Left ventricle myocardium inferior (tissue), 1 donor: ENCODE measurements at regions not wholly inside any gene's neighbourhood (a gene's known extent, or its start where the extent isn't known, plus 50 kb on each side); places are given as distances from the start of the nearest gene placed in this dataset.

ENCODE experiments used
- DNase-seq: peaks from one replicate; pipeline ENCODE4 v3.0.0-alpha.2; 2020
- H3K27ac ChIP-seq: fragments of 200-600 bp; replicated peaks from 2 replicates; pipeline ENCODE4 v1.8.0; 2021
- H3K27me3 ChIP-seq: fragments of 200-600 bp; 2 replicates; pipeline ENCODE4 v1.8.0; 2021; ENCODE audit warnings: low read depth
- H3K36me3 ChIP-seq: fragments of 200-600 bp; 2 replicates; pipeline ENCODE4 v1.8.0; 2021
- H3K4me1 ChIP-seq: fragments of 200-600 bp; 2 replicates; pipeline ENCODE4 v1.8.0; 2021
- H3K4me3 ChIP-seq: fragments of 200-600 bp; 2 replicates; pipeline ENCODE4 v1.8.0; 2021; ENCODE audit warnings: mild to moderate bottlenecking, moderate library complexity
- H3K9me3 ChIP-seq: fragments of 200-600 bp; replicated peaks from 2 replicates; pipeline ENCODE4 v1.8.0; 2021
- intact Hi-C: fragments of 100-400 bp; cut with micrococcal nuclease; formaldehyde crosslinking; loops from one replicate; pipeline ENCODE4 v1.11.0; 2022
- TF ChIP-seq, protein P1 (sequence below): fragments of 200-600 bp; IDR thresholded peaks from 2 replicates; pipeline ENCODE4 v1.8.0; 2021; ENCODE audit warnings: antibody characterized with exemption, mild to moderate bottlenecking, borderline replicate concordance
- donor health status: DM: no; HTN: yes; CAD: no; lungs with severe emphysema.

DNA sequence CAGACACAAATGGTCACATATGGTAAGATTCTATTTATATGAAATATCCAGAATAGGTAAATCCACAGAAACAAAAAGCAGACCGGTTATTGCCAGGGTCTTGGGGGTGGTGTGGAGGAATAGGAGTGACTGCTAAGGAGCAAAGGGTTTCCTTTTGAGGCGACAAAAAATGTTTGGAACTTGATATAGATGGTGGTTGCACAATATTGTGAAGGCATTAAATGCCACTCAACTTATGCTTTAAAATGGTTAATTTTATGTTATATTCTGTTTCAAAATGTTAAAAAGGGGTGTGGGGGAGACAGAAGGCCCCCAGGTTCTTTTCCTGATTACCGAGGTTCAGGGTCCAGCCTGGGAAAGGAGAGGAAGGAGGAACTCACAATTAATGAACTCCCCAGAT is 304.4 kb downstream of the RRAGC start:
- intact Hi-C loops = no loop called here
- Histone ChIP-seq H3K36me3 (no peaks in the 10 kb centered on the region), H3K4me3 (no peak overlapping the region), H3K27me3 (peaks cover 50% of the 10 kb centered on the region), H3K9me3 (no peaks in the 10 kb centered on the region), H3K27ac (no peak overlapping the region), H3K4me1 (peaks cover 11% of the 10 kb centered on the region)
- no peak for DNase-seq
- TF ChIP-seq, protein P1, sequence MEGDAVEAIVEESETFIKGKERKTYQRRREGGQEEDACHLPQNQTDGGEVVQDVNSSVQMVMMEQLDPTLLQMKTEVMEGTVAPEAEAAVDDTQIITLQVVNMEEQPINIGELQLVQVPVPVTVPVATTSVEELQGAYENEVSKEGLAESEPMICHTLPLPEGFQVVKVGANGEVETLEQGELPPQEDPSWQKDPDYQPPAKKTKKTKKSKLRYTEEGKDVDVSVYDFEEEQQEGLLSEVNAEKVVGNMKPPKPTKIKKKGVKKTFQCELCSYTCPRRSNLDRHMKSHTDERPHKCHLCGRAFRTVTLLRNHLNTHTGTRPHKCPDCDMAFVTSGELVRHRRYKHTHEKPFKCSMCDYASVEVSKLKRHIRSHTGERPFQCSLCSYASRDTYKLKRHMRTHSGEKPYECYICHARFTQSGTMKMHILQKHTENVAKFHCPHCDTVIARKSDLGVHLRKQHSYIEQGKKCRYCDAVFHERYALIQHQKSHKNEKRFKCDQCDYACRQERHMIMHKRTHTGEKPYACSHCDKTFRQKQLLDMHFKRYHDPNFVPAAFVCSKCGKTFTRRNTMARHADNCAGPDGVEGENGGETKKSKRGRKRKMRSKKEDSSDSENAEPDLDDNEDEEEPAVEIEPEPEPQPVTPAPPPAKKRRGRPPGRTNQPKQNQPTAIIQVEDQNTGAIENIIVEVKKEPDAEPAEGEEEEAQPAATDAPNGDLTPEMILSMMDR = no peak

DNA sequence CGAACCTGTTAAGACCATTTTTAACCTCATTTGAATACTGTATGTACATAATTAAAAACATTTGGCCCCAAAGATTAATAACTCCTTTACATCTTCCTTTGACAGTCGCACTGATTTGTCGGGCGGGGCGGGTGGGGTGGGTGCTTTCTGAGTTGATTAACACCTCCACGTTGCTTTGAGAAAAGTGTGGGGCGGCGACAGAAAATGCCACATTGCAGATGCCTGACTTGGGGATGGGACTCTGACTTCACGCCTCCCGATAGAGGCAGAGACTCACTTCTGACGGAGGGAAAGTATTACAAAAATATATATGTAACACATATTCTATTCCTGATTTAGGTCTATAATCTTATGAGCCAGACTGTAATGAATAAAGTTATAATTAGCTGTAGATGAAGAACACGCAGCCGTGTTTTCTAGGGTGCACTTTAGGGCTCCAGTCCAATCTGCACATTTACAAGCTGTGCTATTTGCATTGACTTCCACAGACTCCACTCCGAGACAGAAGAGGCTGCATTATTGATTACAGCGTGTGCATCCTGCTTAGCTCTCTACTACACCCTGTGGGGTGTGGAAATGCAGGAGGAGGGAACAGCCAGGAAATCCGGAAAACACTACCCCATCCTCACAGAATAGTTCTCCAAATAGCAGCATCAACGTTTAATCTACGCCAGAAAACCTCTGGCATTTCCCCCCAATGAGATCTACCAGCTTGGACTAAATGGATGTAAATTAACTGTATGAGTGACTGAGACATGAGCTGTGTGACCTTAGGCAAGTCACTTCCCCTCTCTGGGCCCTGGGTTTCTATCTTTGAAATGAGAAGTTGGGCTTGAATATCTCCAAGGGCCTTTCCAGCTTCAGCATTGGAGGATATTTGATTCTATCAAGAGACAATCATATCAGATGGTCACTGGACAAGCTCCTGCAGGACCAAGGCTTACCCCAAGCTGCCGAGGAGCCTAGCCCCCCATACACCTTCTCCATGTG is 308.0 kb downstream of the RRAGC start:
- intact Hi-C loops = no loop called here
- no peak for DNase-seq
- H3K36me3 ChIP-seq = no peaks in the 10 kb centered on the region
- no peak overlapping the region for H3K27ac ChIP-seq
- peaks cover 66% of the 10 kb centered on the region for H3K27me3 ChIP-seq
- H3K4me3 ChIP-seq = no peak overlapping the region
- TF ChIP-seq, protein P1 = no peak
- no peaks in the 10 kb centered on the region for H3K9me3 ChIP-seq
- H3K4me1 ChIP-seq = no peaks in the 10 kb centered on the region

DNA sequence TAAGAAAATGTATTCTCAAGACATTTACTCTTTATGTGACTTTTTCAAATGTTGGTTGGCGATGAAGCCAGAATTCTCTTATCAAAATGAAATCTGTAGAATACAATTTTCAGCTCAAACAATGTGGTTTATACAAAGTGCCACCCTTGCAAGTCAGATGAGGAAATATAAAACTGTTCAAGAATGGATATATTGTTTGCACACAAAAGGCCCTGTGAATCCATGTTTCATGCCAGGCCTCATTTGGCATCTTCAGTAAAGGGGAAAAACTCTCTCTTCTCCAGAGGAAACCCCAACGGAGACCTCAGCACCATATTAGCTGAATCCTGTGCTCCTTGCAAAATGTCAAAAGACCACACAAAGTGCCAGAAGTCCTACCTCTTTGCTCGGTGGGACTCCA is 310.4 kb downstream of the RRAGC start:
- TF ChIP-seq, protein P1 = no peak
- intact Hi-C loops = no loop called here
- Histone ChIP-seq H3K36me3 (no peaks in the 10 kb centered on the region), H3K9me3 (no peaks in the 10 kb centered on the region), H3K27me3 (peaks cover 83% of the 10 kb centered on the region), H3K4me1 (no peaks in the 10 kb centered on the region), H3K27ac (no peak overlapping the region), H3K4me3 (no peak overlapping the region)
- DNase-seq = no peak

DNA sequence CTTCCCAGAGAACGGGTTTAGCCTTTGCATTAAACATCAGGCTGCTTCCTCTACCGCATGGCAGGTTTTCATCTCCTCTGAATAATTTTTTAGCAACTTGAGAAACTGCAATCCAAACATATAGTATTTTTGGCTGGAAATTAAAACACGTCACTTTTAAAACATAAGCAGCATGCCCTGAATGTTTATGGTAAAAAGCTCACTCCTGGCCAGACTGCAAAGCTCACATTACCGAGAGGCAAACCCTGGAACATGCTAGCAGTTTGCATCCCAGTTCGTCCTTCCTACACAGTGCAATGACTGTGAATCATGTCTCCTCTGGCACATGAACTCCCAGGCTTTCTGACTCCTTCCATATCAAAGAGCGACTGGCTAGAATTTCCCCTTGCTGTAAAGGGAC is 312.3 kb downstream of the RRAGC start:
- no peak overlapping the region for H3K4me3 ChIP-seq
- H3K27me3 ChIP-seq = peaks cover 84% of the 10 kb centered on the region
- DNase-seq = no peak
- H3K9me3 ChIP-seq = no peaks in the 10 kb centered on the region
- H3K27ac ChIP-seq = no peak overlapping the region
- intact Hi-C loops = no loop called here
- no peaks in the 10 kb centered on the region for H3K36me3 ChIP-seq
- H3K4me1 ChIP-seq = no peaks in the 10 kb centered on the region
- TF ChIP-seq, protein P1 = no peak

DNA sequence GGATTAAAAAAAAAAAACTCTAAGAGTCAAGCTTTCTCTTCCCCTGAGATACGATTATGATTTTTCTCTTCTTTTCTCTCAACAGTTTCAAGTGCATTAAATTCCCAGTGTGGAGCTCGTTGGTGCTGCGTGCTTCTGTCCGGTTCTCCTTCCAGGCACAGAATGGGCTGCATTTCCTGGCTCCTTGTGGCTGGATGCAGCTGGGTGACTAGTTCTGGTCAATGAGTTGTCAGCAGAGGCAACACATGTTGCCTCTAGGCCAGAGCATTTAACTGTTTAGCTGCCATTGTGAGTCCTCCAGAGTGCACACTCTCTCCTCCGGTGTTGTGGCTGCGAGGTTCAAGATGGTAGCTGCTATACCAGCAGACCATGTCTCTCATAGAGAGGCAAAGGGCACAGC is 312.9 kb downstream of the RRAGC start:
- no peaks in the 10 kb centered on the region for H3K36me3 ChIP-seq
- DNase-seq = no peak
- intact Hi-C loops = no loop called here
- H3K27me3 ChIP-seq = peaks cover 84% of the 10 kb centered on the region
- no peak overlapping the region for H3K4me3 ChIP-seq
- TF ChIP-seq, protein P1 = no peak
- no peaks in the 10 kb centered on the region for H3K9me3 ChIP-seq
- no peak overlapping the region for H3K27ac ChIP-seq
- H3K4me1 ChIP-seq = no peaks in the 10 kb centered on the region
